PC-9 (cell line): ENCODE measurements at regions not wholly inside any gene's neighbourhood (a gene's known extent, or its start where the extent isn't known, plus 50 kb on each side); places are given as distances from the start of the nearest gene placed in this dataset.

Source experiments
- CTCF ChIP-seq: fragments of 200-600 bp; sonication (generic); conservative IDR thresholded peaks from 2 replicates; pipeline ENCODE4 v1.6.1; 2017; ENCODE audit warnings: mixed run types, antibody characterized with exemption, mild to moderate bottlenecking, moderate library complexity
- EZH2 ChIP-seq: fragments of 200-600 bp; sonication (generic); IDR thresholded peaks from 2 replicates; pipeline ENCODE4 v1.8.0; 2017; ENCODE audit warnings: antibody characterized with exemption, low read depth

DNA sequence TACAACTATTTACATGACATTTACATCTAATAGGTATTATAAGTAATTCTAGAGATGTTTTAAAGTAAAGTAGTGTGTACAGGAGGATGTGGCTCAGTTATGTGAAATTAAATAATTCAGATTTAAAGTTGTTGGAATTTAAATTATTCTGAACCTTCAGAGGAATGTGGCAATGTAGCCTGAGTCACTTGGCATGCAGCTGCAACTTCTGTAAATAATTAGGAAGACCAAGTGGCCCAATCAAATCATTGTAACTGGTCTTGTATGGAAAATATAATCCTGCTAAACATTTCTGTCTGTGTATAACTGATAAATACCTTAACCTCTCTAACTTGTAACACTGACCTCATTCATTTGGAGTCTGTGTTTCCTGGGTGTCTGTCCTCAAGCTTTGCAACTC is 828.9 kb downstream of the GLUD2 start:
- no peak for TF ChIP-seq CTCF
- TF ChIP-seq EZH2 = no peak
